ENCODE measurements at regions not wholly inside any gene's neighbourhood (a gene's known extent, or its start where the extent isn't known, plus 50 kb on each side); places are given as distances from the start of the nearest gene placed in this dataset.

DNA sequence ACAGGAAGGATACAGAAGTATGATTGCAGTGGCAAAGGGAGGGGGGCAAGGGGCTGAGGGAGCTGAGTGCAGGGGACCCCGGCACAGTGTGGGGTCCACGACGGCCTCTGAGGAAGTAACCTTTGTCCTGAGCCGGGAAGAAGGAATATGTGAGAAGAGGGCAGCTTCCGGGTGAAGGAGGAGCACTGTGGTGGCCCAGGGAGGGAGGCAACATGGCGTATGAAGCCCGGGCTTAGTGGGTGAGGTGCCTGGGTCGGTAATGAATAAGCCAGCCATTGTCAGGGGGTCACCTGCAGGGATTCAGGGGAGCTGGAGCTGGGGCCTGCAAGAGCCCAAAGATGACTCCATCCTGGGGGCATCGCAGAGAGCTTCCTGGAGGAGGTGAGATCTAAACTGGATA lies 200.4 kb downstream of the FOXD2 start:
- Histone ChIP-seq H2BK20ac (ENCODE audit: low read length) (no peak overlapping the region), H2BK120ac (replicated peaks; ENCODE audit: low read depth, low read length) (no peak overlapping the region), H2BK15ac (ENCODE audit: low read length) (no peak overlapping the region), H3K4ac (replicated peaks; ENCODE audit: insufficient read length, low read depth, low read length) (no peak overlapping the region), H3K4me1 (replicated peaks in 1 of 4; ENCODE audit: control insufficient read depth in 3 of 4, insufficient read depth in 4 of 4, low read length in 3 of 4) (no peaks in the 10 kb centered on the region), H3K56ac (replicated peaks; ENCODE audit: insufficient read length, low read depth, low read length) (no peak overlapping the region), H2AFZ (ENCODE audit: low read length) (no peak overlapping the region), H3K27me3 (replicated peaks in 1 of 4; ENCODE audit: control insufficient read depth in 3 of 4, extremely low read depth in 1 of 4, insufficient read depth in 3 of 4, low read length in 3 of 4) (no peaks in the 10 kb centered on the region), H2BK12ac (ENCODE audit: low read depth, low read length) (no peak overlapping the region), H3K23me2 (ENCODE audit: low read depth, low read length) (no peaks in the 10 kb centered on the region), H3K23ac (ENCODE audit: insufficient read length) (no peak overlapping the region), H3K9me3 (ENCODE audit: insufficient read depth in 2 of 2, low read depth in 1 of 2, low read length in 1 of 2) (no peaks in the 10 kb centered on the region), H3K36me3 (ENCODE audit: control insufficient read depth in 2 of 4, insufficient read depth in 4 of 4, low read length in 3 of 4) (no peaks in the 10 kb centered on the region), H4K20me1 (replicated peaks in 1 of 2; ENCODE audit: control insufficient read depth in 1 of 2, insufficient read depth in 2 of 2, low read length in 2 of 2) (no peaks in the 10 kb centered on the region), H3K4me3 (ENCODE audit: extremely low read depth in 1 of 4, insufficient read depth in 2 of 4, low read depth in 3 of 4, low read length in 4 of 4) (no peak overlapping the region), H2BK5ac (ENCODE audit: low read depth, low read length) (no peak overlapping the region), H3K9ac (replicated peaks in 1 of 4; ENCODE audit: extremely low read depth in 1 of 4, low read depth in 3 of 4, low read length in 3 of 4) (no peak overlapping the region), H3K27ac (ENCODE audit: low read depth, low read length) (no peak overlapping the region), H3K18ac (ENCODE audit: extremely low read depth, low read length) (no peak overlapping the region), H3K14ac (ENCODE audit: insufficient read length) (no peak overlapping the region), H4K8ac (ENCODE audit: extremely low read depth, insufficient read depth, low read length) (no peak overlapping the region), H3K79me1 (ENCODE audit: low read depth, low read length) (no peaks in the 10 kb centered on the region), H4K91ac (replicated peaks; ENCODE audit: insufficient read length, low read length) (no peak overlapping the region), H3K79me2 (ENCODE audit: control insufficient read depth in 1 of 2, insufficient read depth in 2 of 2, low read length in 2 of 2) (no peaks in the 10 kb centered on the region), H2AK5ac (ENCODE audit: low read depth, low read length) (no peak overlapping the region), H4K5ac (ENCODE audit: insufficient read length, low read depth, low read length) (no peak overlapping the region), H3K4me2 (ENCODE audit: insufficient read depth in 1 of 2, low read depth in 2 of 2, low read length in 2 of 2) (no peak overlapping the region)
- no peak for DNase-seq (ENCODE audit: low read depth in 1 of 2, low spot score in 2 of 2)
- ChIA-PET POLR2A (ENCODE audit: partially characterized antibody) (no interaction called here), CTCF (ENCODE audit: partially characterized antibody) (interaction anchor here (0.6 to 1.8 kb wide), 9 partner anchors 14 to 214 kb away, joined by 3 to 9 read pairs (median 4); no protein-coding TSS in a partner anchor)
- WGBS, 2 experiments (ENCODE audit: extremely low coverage in 1 of 2, insufficient coverage in 1 of 2, insufficient read length in 1 of 2, insufficient replicate concordance in 2 of 2, low coverage in 1 of 2, low lambda C conversion rate in 2 of 2, missing lambda C conversion rate in 1 of 2) = 85% methylated on average over 6 of the region's 9 CpGs; no CpG with 5 or more reads in 1 of the 2 experiments
- FAIRE-seq = no peak
- TF ChIP-seq RXRA (IDR thresholded peaks at IDR 0.05; ENCODE audit: insufficient read depth, low read depth, low read length) (no peak), KDM1A (IDR thresholded peaks at IDR 0.05; ENCODE audit: borderline replicate concordance, low read length) (no peak), CTCF (IDR thresholded peaks at IDR 0.05; ENCODE audit: control extremely low read depth in 1 of 3, insufficient read depth in 1 of 3, low read depth in 1 of 3, low read length in 3 of 3) (no peak)

Data from H1 (cell line).